Fibroblast of lung (primary cell): ENCODE measurements at regions not wholly inside any gene's neighbourhood (a gene's known extent, or its start where the extent isn't known, plus 50 kb on each side); places are given as distances from the start of the nearest gene placed in this dataset.
A peak's percentile ranks its signal among the peaks of the same experiment; 100 is the strongest.

Source experiments
- DNase-seq, 2 donors: peaks; one replicate each; pipeline versions ENCODE4 v3.0.0 to v3.0.0-alpha.2; 2010; ENCODE audit warnings: low read depth in 2 of 2
- H2AFZ ChIP-seq: 2 replicates; pipeline ENCODE4 v1.5.1; 2012; ENCODE audit warnings: low read length, control low read depth, inconsistent platforms
- H3K27ac ChIP-seq: 2 replicates; pipeline ENCODE4 v1.5.1; 2011; ENCODE audit warnings: low read length, control low read depth; ENCODE audit not compliant: insufficient read depth
- H3K27me3 ChIP-seq: 2 replicates; pipeline ENCODE4 v1.5.1; 2011; ENCODE audit warnings: mild to moderate bottlenecking, low read length; ENCODE audit not compliant: control insufficient read depth, insufficient read depth
- H3K36me3 ChIP-seq: 2 replicates; pipeline ENCODE4 v1.5.1; 2011; ENCODE audit warnings: low read length; ENCODE audit not compliant: control insufficient read depth, insufficient read depth
- H3K4me1 ChIP-seq: 2 replicates; pipeline ENCODE4 v1.5.1; 2011; ENCODE audit warnings: low read length; ENCODE audit not compliant: control insufficient read depth, insufficient read depth; ENCODE audit errors: extremely low read depth
- H3K4me2 ChIP-seq: 2 replicates; pipeline ENCODE4 v1.5.1; 2011; ENCODE audit warnings: low read length, control low read depth; ENCODE audit not compliant: insufficient read depth; ENCODE audit errors: extremely low read depth
- H3K4me3 ChIP-seq, 4 experiments: fragments of 200-600 bp in 1 of 4; sonication (generic) in 1 of 4; replicated peaks in 1 of 4; 2 replicates each; pipeline ENCODE4 v1.5.1; 2011 to 2016; ENCODE audit warnings: low read length in 4 of 4, low read depth in 3 of 4, mild to moderate bottlenecking in 3 of 4, control low read depth in 2 of 4, inconsistent platforms in 1 of 4, mixed read lengths in 1 of 4; ENCODE audit not compliant: insufficient read depth in 1 of 4; ENCODE audit errors: control extremely low read depth in 1 of 4
- H3K79me2 ChIP-seq: 2 replicates; pipeline ENCODE4 v1.5.1; 2012; ENCODE audit warnings: mild to moderate bottlenecking, low read length, inconsistent platforms; ENCODE audit not compliant: control insufficient read depth, insufficient read depth
- H3K9ac ChIP-seq: 2 replicates; pipeline ENCODE4 v1.5.1; 2011; ENCODE audit warnings: mild to moderate bottlenecking, low read length, control low read depth; ENCODE audit not compliant: insufficient read depth
- H3K9me3 ChIP-seq: 2 replicates; pipeline ENCODE4 v1.5.1; 2012; ENCODE audit warnings: low read depth, low read length; ENCODE audit not compliant: control insufficient read depth, insufficient read depth
- H4K20me1 ChIP-seq: 2 replicates; pipeline ENCODE4 v1.5.1; 2011; ENCODE audit warnings: low read length; ENCODE audit not compliant: control insufficient read depth, insufficient read depth; ENCODE audit errors: extremely low read depth
- EZH2 ChIP-seq: IDR thresholded peaks from 2 replicates; pipeline ENCODE4 v1.5.1; 2012; ENCODE audit warnings: low read length, control low read depth, mild to moderate bottlenecking; ENCODE audit errors: missing control alignments
- TF ChIP-seq, protein P1 (sequence below), 2 donors: IDR thresholded peaks in 1 of 2; conservative IDR thresholded peaks in 1 of 2; 1 replicate in 1 of 2; 2 replicates in 1 of 2; pipeline ENCODE4 v1.5.1; 2011 to 2012; ENCODE audit warnings: low read length in 2 of 2, control low read depth in 1 of 2, inconsistent platforms in 1 of 2, low read depth in 1 of 2, mild to moderate bottlenecking in 1 of 2

DNA sequence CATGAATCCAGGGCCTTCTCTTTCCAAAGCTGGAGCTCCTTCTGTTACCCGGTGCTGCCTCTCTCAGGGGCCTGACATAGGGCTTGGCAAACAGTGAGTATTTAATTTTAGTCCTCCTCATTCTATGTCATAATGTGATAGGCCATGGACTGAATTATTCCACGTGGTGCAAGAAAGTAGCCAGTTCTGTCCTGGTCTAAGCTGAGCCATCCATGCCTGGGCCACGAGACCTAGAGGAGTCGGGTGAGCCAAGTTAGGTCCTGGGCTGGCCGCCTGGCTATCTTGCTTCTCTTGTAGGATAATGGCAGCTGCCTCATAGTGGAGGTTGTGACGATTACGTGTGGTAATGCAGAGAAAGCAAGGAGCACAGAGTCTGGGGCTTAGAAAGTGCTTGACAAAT is 170.6 kb downstream of the FAM43A start:
- H2AFZ ChIP-seq: no peak overlapping the region
- H3K9ac ChIP-seq: no peak overlapping the region
- H3K4me3 ChIP-seq: no peak overlapping the region
- H3K27ac ChIP-seq: no peak overlapping the region
- H4K20me1 ChIP-seq: no peaks in the 10 kb centered on the region
- DNase-seq: no peak
- no peaks in the 10 kb centered on the region for H3K79me2 ChIP-seq
- H3K9me3 ChIP-seq: no peaks in the 10 kb centered on the region
- H3K36me3 ChIP-seq: no peaks in the 10 kb centered on the region
- peaks cover 3% of the 10 kb centered on the region for H3K27me3 ChIP-seq
- H3K4me1 ChIP-seq: no peaks in the 10 kb centered on the region
- H3K4me2 ChIP-seq: no peak overlapping the region
- TF ChIP-seq EZH2: no peak
- TF ChIP-seq, protein P1, sequence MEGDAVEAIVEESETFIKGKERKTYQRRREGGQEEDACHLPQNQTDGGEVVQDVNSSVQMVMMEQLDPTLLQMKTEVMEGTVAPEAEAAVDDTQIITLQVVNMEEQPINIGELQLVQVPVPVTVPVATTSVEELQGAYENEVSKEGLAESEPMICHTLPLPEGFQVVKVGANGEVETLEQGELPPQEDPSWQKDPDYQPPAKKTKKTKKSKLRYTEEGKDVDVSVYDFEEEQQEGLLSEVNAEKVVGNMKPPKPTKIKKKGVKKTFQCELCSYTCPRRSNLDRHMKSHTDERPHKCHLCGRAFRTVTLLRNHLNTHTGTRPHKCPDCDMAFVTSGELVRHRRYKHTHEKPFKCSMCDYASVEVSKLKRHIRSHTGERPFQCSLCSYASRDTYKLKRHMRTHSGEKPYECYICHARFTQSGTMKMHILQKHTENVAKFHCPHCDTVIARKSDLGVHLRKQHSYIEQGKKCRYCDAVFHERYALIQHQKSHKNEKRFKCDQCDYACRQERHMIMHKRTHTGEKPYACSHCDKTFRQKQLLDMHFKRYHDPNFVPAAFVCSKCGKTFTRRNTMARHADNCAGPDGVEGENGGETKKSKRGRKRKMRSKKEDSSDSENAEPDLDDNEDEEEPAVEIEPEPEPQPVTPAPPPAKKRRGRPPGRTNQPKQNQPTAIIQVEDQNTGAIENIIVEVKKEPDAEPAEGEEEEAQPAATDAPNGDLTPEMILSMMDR (conservative IDR thresholded peaks at IDR 0.05 in 1 of 2, IDR thresholded peaks at IDR 0.05 in 1 of 2; ENCODE audit: low read depth in 1 of 2, low read length in 2 of 2): no peak

DNA sequence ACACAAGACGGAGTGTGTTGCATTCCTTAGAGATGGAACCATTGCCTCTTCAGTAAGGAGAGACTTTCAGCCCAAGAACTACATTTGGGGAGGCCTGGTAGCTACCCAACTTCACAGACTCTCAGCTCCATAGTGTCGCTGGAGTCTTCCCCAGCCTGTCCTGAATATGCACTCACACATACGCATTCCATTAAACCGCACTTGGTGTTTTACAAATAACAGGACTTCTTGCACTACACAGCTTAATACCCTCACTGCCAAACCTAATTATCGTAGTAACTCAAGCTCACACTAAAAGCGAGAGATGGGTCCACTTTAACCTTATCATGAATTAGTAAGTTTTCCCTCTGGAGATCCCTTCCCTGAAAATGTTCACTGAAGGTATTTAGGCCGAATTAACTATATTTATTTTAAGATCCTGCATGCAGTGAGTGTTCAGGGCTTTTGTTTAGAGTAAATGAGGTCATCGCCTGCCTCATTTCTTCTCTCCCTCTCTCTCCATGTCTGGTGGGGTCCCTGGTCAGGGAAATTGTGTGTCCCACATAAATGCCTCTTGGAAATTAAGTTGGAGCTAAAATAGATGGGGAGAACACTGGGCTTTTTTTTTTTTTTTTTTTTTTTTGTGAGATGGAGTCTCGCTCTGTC is 171.9 kb downstream of the FAM43A start:
- Histone ChIP-seq H3K4me1 (no peaks in the 10 kb centered on the region), H3K9me3 (no peaks in the 10 kb centered on the region), H3K4me2 (no peak overlapping the region), H3K36me3 (no peaks in the 10 kb centered on the region), H3K27me3 (peaks cover 3% of the 10 kb centered on the region), H3K4me3 (no peak overlapping the region), H2AFZ (no peak overlapping the region), H3K27ac (no peak overlapping the region), H3K79me2 (no peaks in the 10 kb centered on the region), H3K9ac (no peak overlapping the region), H4K20me1 (no peaks in the 10 kb centered on the region)
- no peak for TF ChIP-seq EZH2
- TF ChIP-seq, protein P1 (conservative IDR thresholded peaks at IDR 0.05 in 1 of 2, IDR thresholded peaks at IDR 0.05 in 1 of 2; ENCODE audit: low read depth in 1 of 2, low read length in 2 of 2): no peak
- DNase-seq: peak; percentile 25 to 36

GRCh38 chr3:194858382-194858781 is 172.7 kb downstream of the FAM43A start:
- TF ChIP-seq, protein P1 (conservative IDR thresholded peaks at IDR 0.05 in 1 of 2, IDR thresholded peaks at IDR 0.05 in 1 of 2; ENCODE audit: low read depth in 1 of 2, low read length in 2 of 2): no peak
- TF ChIP-seq EZH2: no peak
- DNase-seq: no peak
- peaks cover 8% of the 10 kb centered on the region for H3K27me3 ChIP-seq
- H3K4me2 ChIP-seq: no peak overlapping the region
- H3K27ac ChIP-seq: no peak overlapping the region
- H3K4me1 ChIP-seq: no peaks in the 10 kb centered on the region
- H3K36me3 ChIP-seq: no peaks in the 10 kb centered on the region
- no peaks in the 10 kb centered on the region for H3K9me3 ChIP-seq
- H2AFZ ChIP-seq: no peak overlapping the region
- no peaks in the 10 kb centered on the region for H4K20me1 ChIP-seq
- no peak overlapping the region for H3K4me3 ChIP-seq
- no peaks in the 10 kb centered on the region for H3K79me2 ChIP-seq
- H3K9ac ChIP-seq: no peak overlapping the region
